HCT116 (cell line): ENCODE measurements at regions not wholly inside any gene's neighbourhood (a gene's known extent, or its start where the extent isn't known, plus 50 kb on each side); places are given as distances from the start of the nearest gene placed in this dataset.

Source experiments
- ATAC-seq: fragments of 200-7000 bp; cut with Tn5 transposase; 2 replicates; pipeline ENCODE4 v1.9.1; 2020; ENCODE audit warnings: mild to moderate bottlenecking, moderate library complexity
- BruUV-seq: library from RNA; stranded (reverse); fragments of 400-500 nt; replicated peaks from 2 replicates; lab custom pipeline; 2021; lab: Mats Ljungman, UMichigan
- CTCF ChIA-PET: fragments of 300-600 bp; sonication (Branson Sonifier 250); formaldehyde crosslinking; loops from one replicate; lab custom pipeline; 2021; ENCODE audit warnings: antibody characterized with exemption; lab: Charles Lee
- POLR2A ChIA-PET: fragments of 300-600, 350-600 bp; sonication (Branson Sonifier 250); formaldehyde crosslinking; loops from one replicate; lab custom pipeline; 2021; ENCODE audit warnings: antibody characterized with exemption; lab: Charles Lee
- RAD21 ChIA-PET, 2 experiments: fragments of 300-600 bp; sonication (Branson Sonifier 250); formaldehyde crosslinking; loops; one replicate each; lab custom pipeline; 2023; ENCODE audit warnings: low total read pairs in 2 of 2; ENCODE audit not compliant: uncharacterized antibody in 2 of 2, unreplicated experiment in 2 of 2, low non-redundant PET in 1 of 2; lab: Charles Lee
- DNase-seq: peaks from one replicate; pipeline ENCODE4 v3.0.0-alpha.2; 2010; ENCODE audit warnings: low read depth, low spot score
- H2AFZ ChIP-seq: fragments of 200-600 bp; shearing (Covaris generic), sonication (generic); 2 replicates; pipeline ENCODE4 v1.6.1; 2017; ENCODE audit warnings: low read depth, mixed run types, mixed read lengths, antibody characterized with exemption, low read length; ENCODE audit not compliant: poor library complexity, severe bottlenecking
- H3K27ac ChIP-seq: 2 replicates; pipeline ENCODE4 v1.5.1; 2012; ENCODE audit warnings: low read depth, low read length
- H3K27me3 ChIP-seq: fragments of 200-600 bp; sonication (generic); 2 replicates; pipeline ENCODE4 v1.6.1; 2016; ENCODE audit warnings: mixed run types, low read length, mixed read lengths; ENCODE audit not compliant: insufficient read depth
- H3K36me3 ChIP-seq, 2 experiments: fragments of 200-500 bp in 1 of 2; fragments of 200-600 bp in 1 of 2; sonication (Bioruptor generic) in 1 of 2; sonication (generic) in 1 of 2; 2 replicates each; pipeline versions ENCODE4 v1.5.1 to v1.6.1; 2014 to 2016; ENCODE audit warnings: low read length in 2 of 2, inconsistent platforms in 1 of 2, mixed read lengths in 1 of 2, mixed run types in 1 of 2; ENCODE audit not compliant: insufficient read depth in 2 of 2, control insufficient read depth in 1 of 2
- H3K4me1 ChIP-seq, 2 experiments: fragments of 200-600 bp in 1 of 2; sonication (generic) in 1 of 2; 2 replicates each; pipeline versions ENCODE4 v1.5.1 to v1.6.1; 2012 to 2017; ENCODE audit warnings: low read length in 2 of 2, inconsistent platforms in 1 of 2, mild to moderate bottlenecking in 1 of 2, mixed read lengths in 1 of 2, mixed run types in 1 of 2, moderate library complexity in 1 of 2; ENCODE audit not compliant: insufficient read depth in 2 of 2, control insufficient read depth in 1 of 2
- H3K4me2 ChIP-seq: fragments of 200-600 bp; sonication (generic); 2 replicates; pipeline ENCODE4 v1.6.1; 2017; ENCODE audit warnings: mixed run types, low read length, mixed read lengths
- H3K4me3 ChIP-seq, 2 experiments: fragments of 200-600 bp in 1 of 2; sonication (generic) in 1 of 2; replicated peaks in 1 of 2; 2 replicates each; pipeline ENCODE4 v1.5.1; 2011 to 2016; ENCODE audit warnings: low read length in 2 of 2, control low read depth in 1 of 2, low read depth in 1 of 2, mild to moderate bottlenecking in 1 of 2, mixed read lengths in 1 of 2, mixed run types in 1 of 2
- H3K79me2 ChIP-seq: fragments of 200-600 bp; sonication (generic); 2 replicates; pipeline ENCODE4 v1.6.1; 2017; ENCODE audit warnings: mild to moderate bottlenecking, mixed run types, low read length, moderate library complexity, mixed read lengths; ENCODE audit not compliant: insufficient read depth
- H3K9ac ChIP-seq: fragments of 200-600 bp; sonication (generic); 2 replicates; pipeline ENCODE4 v1.6.1; 2016; ENCODE audit warnings: low read length, mixed read lengths
- H3K9me2 ChIP-seq: fragments of 200-600 bp; sonication (generic), shearing (Covaris generic); 2 replicates; pipeline ENCODE4 v1.6.1; 2017; ENCODE audit warnings: mixed run types, mild to moderate bottlenecking, moderate library complexity; ENCODE audit not compliant: insufficient read depth
- H3K9me3 ChIP-seq, 2 experiments: fragments of 200-500 bp in 1 of 2; fragments of 200-600 bp in 1 of 2; sonication (Bioruptor generic) in 1 of 2; sonication (generic) in 1 of 2; 2 replicates each; pipeline ENCODE4 v1.6.1; 2014 to 2017; ENCODE audit warnings: low read length in 2 of 2, mixed read lengths in 2 of 2, inconsistent platforms in 1 of 2, low read depth in 1 of 2, mild to moderate bottlenecking in 1 of 2, mixed run types in 1 of 2, moderate library complexity in 1 of 2; ENCODE audit not compliant: control insufficient read depth in 1 of 2, insufficient read depth in 1 of 2
- H4K20me1 ChIP-seq: fragments of 200-600 bp; sonication (generic), shearing (Covaris generic); 2 replicates; pipeline ENCODE4 v1.6.1; 2017; ENCODE audit warnings: mixed run types, mild to moderate bottlenecking, moderate library complexity; ENCODE audit not compliant: insufficient read depth
- ATF3 ChIP-seq: IDR thresholded peaks from 2 replicates; pipeline ENCODE4 v1.6.1; 2012
- CBX3 ChIP-seq: IDR thresholded peaks from 2 replicates; pipeline ENCODE4 v1.6.1; 2012; ENCODE audit warnings: low read depth
- EGR1 ChIP-seq: IDR thresholded peaks from 2 replicates; pipeline ENCODE4 v1.6.1; 2012; ENCODE audit warnings: low read depth
- ELF1 ChIP-seq: IDR thresholded peaks from 2 replicates; pipeline ENCODE4 v1.6.1; 2012; ENCODE audit warnings: low read depth, borderline replicate concordance
- EZH2phosphoT487 ChIP-seq: fragments of 200-600 bp; IDR thresholded peaks from 2 replicates; pipeline ENCODE4 v1.6.1; 2018; ENCODE audit warnings: antibody characterized with exemption, borderline replicate concordance
- FOSL1 ChIP-seq: IDR thresholded peaks from 2 replicates; pipeline ENCODE4 v1.6.1; 2012; ENCODE audit warnings: low read depth
- JUND ChIP-seq: IDR thresholded peaks from 2 replicates; pipeline ENCODE4 v1.6.1; 2012
- MAX ChIP-seq: IDR thresholded peaks from 2 replicates; pipeline ENCODE4 v1.6.1; 2012
- POLR2AphosphoS5 ChIP-seq: IDR thresholded peaks from 2 replicates; pipeline ENCODE4 v1.6.1; 2011; ENCODE audit warnings: mild to moderate bottlenecking, low read depth, low read length, moderate library complexity
- SP1 ChIP-seq: IDR thresholded peaks from 2 replicates; pipeline ENCODE4 v1.6.1; 2012; ENCODE audit warnings: low read depth
- SRF ChIP-seq: IDR thresholded peaks from 2 replicates; pipeline ENCODE4 v1.6.1; 2012; ENCODE audit warnings: low read depth
- TCF7L2 ChIP-seq: IDR thresholded peaks from 2 replicates; pipeline ENCODE4 v1.7.0; 2011; ENCODE audit warnings: borderline replicate concordance, inconsistent platforms; ENCODE audit not compliant: insufficient read depth, insufficient read length; ENCODE audit errors: extremely low read depth
- YY1 ChIP-seq: IDR thresholded peaks from 2 replicates; pipeline ENCODE4 v1.6.1; 2011; ENCODE audit warnings: low read length, low read depth, moderate library complexity, mild to moderate bottlenecking; ENCODE audit not compliant: insufficient replicate concordance; ENCODE audit errors: extremely low read depth
- ZBTB33 ChIP-seq: IDR thresholded peaks from 2 replicates; pipeline ENCODE4 v1.6.1; 2011; ENCODE audit warnings: mild to moderate bottlenecking, low read length, moderate library complexity; ENCODE audit not compliant: insufficient replicate concordance; ENCODE audit errors: extremely low read depth
- ZNF274 ChIP-seq: fragments of 200-500 bp; sonication (Bioruptor generic); IDR thresholded peaks from 2 replicates; pipeline ENCODE4 v1.6.1; 2014; ENCODE audit warnings: mild to moderate bottlenecking, low read depth, low read length, inconsistent platforms
- intact Hi-C: fragments of 100-400 bp; cut with micrococcal nuclease; formaldehyde crosslinking; loops from 2 replicates; pipeline ENCODE4 v1.10.0; 2022

GRCh38 chrX:40385256-40385655, 195.5 kb upstream of the ATP6AP2 start:
- no peak for DNase-seq
- H3K9me2 ChIP-seq, result no peaks in the 10 kb centered on the region
- H3K27me3 ChIP-seq, result no peaks in the 10 kb centered on the region
- no TSS peak for BruUV-seq
- ChIA-PET CTCF (no interaction called here), POLR2A (no interaction called here)
- H2AFZ ChIP-seq, result no peak overlapping the region
- H3K4me2 ChIP-seq, result no peak overlapping the region
- H3K79me2 ChIP-seq, result no peaks in the 10 kb centered on the region
- H3K36me3 ChIP-seq, result no peaks in the 10 kb centered on the region
- H3K9me3 ChIP-seq, result no peaks in the 10 kb centered on the region
- no peaks in the 10 kb centered on the region for H4K20me1 ChIP-seq
- intact Hi-C loops, result no loop called here
- H3K4me3 ChIP-seq, result no peak overlapping the region
- H3K27ac ChIP-seq, result no peak overlapping the region
- TF ChIP-seq MAX (no peak), ATF3 (no peak), TCF7L2 (no peak), YY1 (no peak), EGR1 (no peak), CBX3 (no peak), SRF (no peak), ZBTB33 (no peak), EZH2phosphoT487 (no peak), POLR2AphosphoS5 (no peak), ELF1 (no peak), SP1 (no peak), FOSL1 (no peak), JUND (no peak), ZNF274 (no peak)
- TF ChIP-seq, all 23 proteins: peak for 0
- Histone ChIP-seq H3K9ac (no peak overlapping the region), H3K4me1 (no peaks in the 10 kb centered on the region)
- no peak for ATAC-seq
- RAD21 ChIA-PET, result no interaction called here
